ENCODE measurements at regions not wholly inside any gene's neighbourhood (a gene's known extent, or its start where the extent isn't known, plus 50 kb on each side); places are given as distances from the start of the nearest gene placed in this dataset.
"Not testable (repeated sequence)": the region's sequence is repeated elsewhere in the genome, so short reads cannot be mapped to it uniquely, and the experiment has no call there.

DNA sequence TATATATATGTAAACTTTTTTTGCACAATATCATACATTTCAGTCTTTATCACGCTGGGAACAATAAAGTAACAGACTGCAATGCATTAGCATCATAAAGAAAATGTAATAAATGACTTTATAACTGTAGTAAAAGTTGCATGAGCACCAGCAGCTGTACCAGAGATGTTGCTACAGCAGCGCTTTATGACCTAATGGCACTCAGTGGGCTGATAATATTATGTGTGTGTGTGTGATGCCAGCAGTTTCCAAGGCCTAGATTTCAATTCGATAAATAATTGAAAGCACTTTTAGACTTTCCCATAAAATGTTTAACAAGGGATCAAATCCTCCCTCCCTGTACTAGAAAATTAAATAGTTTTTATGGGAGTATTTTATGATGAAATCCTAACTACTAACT is 367.6 kb upstream of the AGA start:
- POLR2A ChIA-PET: no interaction called here
- Histone ChIP-seq H4K20me1 (ENCODE audit: control insufficient read depth, insufficient read depth) (no peaks in the 10 kb centered on the region), H3K9me3 (replicated peaks; ENCODE audit: control insufficient read depth, insufficient read depth, low read length) (no peaks in the 10 kb centered on the region), H3K27me3 (replicated peaks in 1 of 2; ENCODE audit: control insufficient read depth in 2 of 2, insufficient read depth in 2 of 2, low read length in 1 of 2) (no peaks in the 10 kb centered on the region), H3K4me3 (no peak overlapping the region), H3K4me1 (ENCODE audit: control insufficient read depth, insufficient read depth, low read length) (no peaks in the 10 kb centered on the region), H3K9ac (ENCODE audit: control insufficient read depth, insufficient read depth, low read length) (no peak overlapping the region), H3K79me2 (ENCODE audit: control insufficient read depth, insufficient read depth, low read length) (no peaks in the 10 kb centered on the region), H3K36me3 (ENCODE audit: control insufficient read depth in 2 of 2, insufficient read depth in 2 of 2, low read length in 1 of 2) (no peaks in the 10 kb centered on the region), H2AFZ (ENCODE audit: control insufficient read depth, low read depth, low read length) (no peak overlapping the region), H3K27ac (ENCODE audit: control insufficient read depth, insufficient read depth) (no peak overlapping the region), H3K4me2 (ENCODE audit: control insufficient read depth, insufficient read depth) (no peak overlapping the region)
- SMC1A ChIA-PET (ENCODE audit: uncharacterized antibody, unreplicated experiment): no interaction called here
- RAD21 ChIA-PET (ENCODE audit: unreplicated experiment): no interaction called here
- no TSS peak for BruUV-seq (replicated peaks)
- WGBS (ENCODE audit: insufficient coverage, insufficient replicate concordance, low lambda C conversion rate, missing lambda C conversion rate): 20% methylated on average over 3 of the region's 3 CpGs
- ATAC-seq (no peak), FAIRE-seq (no peak), DNase-seq (ENCODE audit: low read depth, low spot score) (no peak)
- TF ChIP-seq STAT1 (conservative IDR thresholded peaks at IDR 0.05): no peak
- no peak for TF ChIP-seq POLR2A (IDR thresholded peaks at IDR 0.05; ENCODE audit: low read depth, low read length)
- in situ Hi-C loops (cut with MboI): no loop called here
- CTCF ChIA-PET: no interaction called here
- intact Hi-C loops (cut with micrococcal nuclease; ENCODE audit: unreplicated experiment): no loop called here

DNA sequence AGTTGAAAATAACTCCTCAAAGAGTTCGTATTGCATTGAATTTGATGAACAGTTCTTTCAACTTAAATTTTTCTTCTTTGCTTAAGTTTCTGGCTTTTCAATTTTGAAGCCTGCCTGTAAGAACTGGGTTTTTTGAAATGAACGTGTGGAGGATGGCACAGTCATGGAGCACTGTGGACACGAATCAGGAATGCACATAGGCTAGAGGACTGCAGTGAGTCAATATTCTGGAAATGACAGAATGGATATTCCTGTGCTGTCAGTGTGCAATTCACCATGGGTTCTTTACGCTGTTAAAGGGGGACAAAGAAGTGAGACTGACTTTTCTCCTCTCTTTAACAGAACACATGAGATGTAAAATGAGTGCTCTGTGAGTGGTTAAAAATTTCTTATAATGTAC is 368.0 kb upstream of the AGA start:
- H3K36me3 ChIP-seq (ENCODE audit: control insufficient read depth in 2 of 2, insufficient read depth in 2 of 2, low read length in 1 of 2): no peaks in the 10 kb centered on the region
- H3K27me3 ChIP-seq (replicated peaks in 1 of 2; ENCODE audit: control insufficient read depth in 2 of 2, insufficient read depth in 2 of 2, low read length in 1 of 2): no peaks in the 10 kb centered on the region
- intact Hi-C loops (cut with micrococcal nuclease; ENCODE audit: unreplicated experiment): no loop called here
- FAIRE-seq (no peak), ATAC-seq (no peak), DNase-seq (ENCODE audit: low read depth, low spot score) (no peak)
- H3K4me3 ChIP-seq: no peak overlapping the region
- TF ChIP-seq IKZF2 (IDR thresholded peaks at IDR 0.05): no peak
- no peak for TF ChIP-seq NFXL1 (IDR thresholded peaks at IDR 0.05; ENCODE audit: borderline replicate concordance)
- TF ChIP-seq ZBTB11 (CRISPR knock-in tag; IDR thresholded peaks at IDR 0.05): no peak
- TF ChIP-seq RCOR1 (conservative IDR thresholded peaks at IDR 0.05; ENCODE audit: low read depth, low read length): no peak
- no peak for TF ChIP-seq MXI1 (IDR thresholded peaks at IDR 0.05; ENCODE audit: low read depth, low read length)
- ChIA-PET CTCF (no interaction called here), RAD21 (ENCODE audit: unreplicated experiment) (no interaction called here), SMC1A (ENCODE audit: uncharacterized antibody, unreplicated experiment) (no interaction called here), POLR2A (no interaction called here)
- H4K20me1 ChIP-seq (ENCODE audit: control insufficient read depth, insufficient read depth): no peaks in the 10 kb centered on the region
- H3K4me2 ChIP-seq (ENCODE audit: control insufficient read depth, insufficient read depth): no peak overlapping the region
- no peak overlapping the region for H2AFZ ChIP-seq (ENCODE audit: control insufficient read depth, low read depth, low read length)
- BruUV-seq (replicated peaks): no TSS peak
- in situ Hi-C loops (cut with MboI): no loop called here
- H3K79me2 ChIP-seq (ENCODE audit: control insufficient read depth, insufficient read depth, low read length): no peaks in the 10 kb centered on the region
- WGBS (ENCODE audit: insufficient coverage, insufficient replicate concordance, low lambda C conversion rate, missing lambda C conversion rate): 13% methylated on average over 4 of the region's 4 CpGs
- H3K4me1 ChIP-seq (ENCODE audit: control insufficient read depth, insufficient read depth, low read length): no peaks in the 10 kb centered on the region
- H3K27ac ChIP-seq (ENCODE audit: control insufficient read depth, insufficient read depth): no peak overlapping the region
- no peaks in the 10 kb centered on the region for H3K9me3 ChIP-seq (replicated peaks; ENCODE audit: control insufficient read depth, insufficient read depth, low read length)
- no peak overlapping the region for H3K9ac ChIP-seq (ENCODE audit: control insufficient read depth, insufficient read depth, low read length)

DNA sequence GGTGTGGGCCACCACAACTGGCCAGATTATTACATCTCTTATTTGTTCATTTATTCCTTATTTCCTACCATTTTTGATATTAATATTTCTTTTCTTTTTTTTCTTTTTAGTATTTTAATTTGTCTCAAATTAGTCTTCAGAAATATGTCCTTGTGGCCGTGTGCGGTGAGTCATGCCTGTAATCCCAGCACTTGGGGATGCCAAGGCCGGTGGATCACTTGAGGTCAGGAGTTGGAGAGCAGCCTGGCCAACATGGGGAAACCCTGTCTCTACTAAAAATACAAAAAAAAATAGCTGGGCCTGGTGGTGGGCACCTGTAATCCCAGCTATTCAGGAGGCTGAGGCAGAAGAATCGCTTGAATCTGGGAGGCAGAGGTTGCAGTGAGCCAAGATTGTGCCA is 376.2 kb upstream of the AGA start:
- H2AFZ ChIP-seq (ENCODE audit: control insufficient read depth, low read depth, low read length); SMC1A ChIA-PET (ENCODE audit: uncharacterized antibody, unreplicated experiment); intact Hi-C loops (cut with micrococcal nuclease; ENCODE audit: unreplicated experiment); POLR2A ChIA-PET; H3K4me3 ChIP-seq; H3K9ac ChIP-seq (ENCODE audit: control insufficient read depth, insufficient read depth, low read length); H3K9me3 ChIP-seq (replicated peaks; ENCODE audit: control insufficient read depth, insufficient read depth, low read length); FAIRE-seq; H3K27ac ChIP-seq (ENCODE audit: control insufficient read depth, insufficient read depth); BruUV-seq (replicated peaks); DNase-seq (ENCODE audit: low read depth, low spot score); ATAC-seq; in situ Hi-C loops (cut with MboI); RAD21 ChIA-PET (ENCODE audit: unreplicated experiment); H3K36me3 ChIP-seq (ENCODE audit: control insufficient read depth in 2 of 2, insufficient read depth in 2 of 2, low read length in 1 of 2); H3K27me3 ChIP-seq (replicated peaks in 1 of 2; ENCODE audit: control insufficient read depth in 2 of 2, insufficient read depth in 2 of 2, low read length in 1 of 2); H3K4me2 ChIP-seq (ENCODE audit: control insufficient read depth, insufficient read depth); H3K79me2 ChIP-seq (ENCODE audit: control insufficient read depth, insufficient read depth, low read length); CTCF ChIA-PET; H3K4me1 ChIP-seq (ENCODE audit: control insufficient read depth, insufficient read depth, low read length); H4K20me1 ChIP-seq (ENCODE audit: control insufficient read depth, insufficient read depth): not testable (repeated sequence)
- 60% methylated on average over 4 of the region's 4 CpGs for WGBS (ENCODE audit: insufficient coverage, insufficient replicate concordance, low lambda C conversion rate, missing lambda C conversion rate)

All from GM12878 (cell line).